GM13977 (cell line): ENCODE measurements at regions not wholly inside any gene's neighbourhood (a gene's known extent, or its start where the extent isn't known, plus 50 kb on each side); places are given as distances from the start of the nearest gene placed in this dataset.

Experiments used
- DNase-seq: peaks from one replicate; pipeline ENCODE4 v3.0.0; 2012; ENCODE audit warnings: low spot score
- CTCF ChIP-seq: IDR thresholded peaks from 2 replicates; pipeline ENCODE4 v1.5.1; 2012; ENCODE audit warnings: mild to moderate bottlenecking, control low read depth; ENCODE audit not compliant: insufficient read depth; ENCODE audit errors: extremely low read depth, missing control alignments
- in situ Hi-C: fragments of 300-500 bp; cut with MboI; formaldehyde crosslinking; loops from one replicate; pipeline ENCODE4 v1.12.0; 2022; ENCODE audit warnings: low sequenced_read_pairs, low pct_unique_long_range_greater_than_20kb, mixed read lengths, inconsistent platforms; ENCODE audit not compliant: unreplicated experiment

DNA sequence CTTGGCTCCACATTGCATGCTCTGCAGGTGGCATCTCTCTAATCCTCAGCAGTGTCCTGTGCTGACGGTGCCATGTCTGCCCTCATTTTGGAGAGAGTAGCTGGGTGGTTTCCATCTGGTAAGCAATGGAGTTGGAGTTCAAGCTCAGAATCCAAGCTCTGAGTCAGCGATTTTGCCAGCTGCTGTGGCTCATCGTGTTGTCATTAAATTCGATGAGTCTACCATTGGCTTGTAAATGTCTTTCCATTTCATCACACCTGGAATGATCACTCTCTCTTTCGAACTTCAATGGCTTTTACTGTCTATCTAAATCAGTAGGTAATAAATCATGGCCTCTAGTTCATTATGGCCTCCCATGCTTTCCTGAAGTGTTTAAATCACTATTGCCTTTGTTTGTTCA is 378.5 kb upstream of the TSHZ2 start:
- TF ChIP-seq CTCF, result no peak
- in situ Hi-C loops, result no loop called here
- no peak for DNase-seq

DNA sequence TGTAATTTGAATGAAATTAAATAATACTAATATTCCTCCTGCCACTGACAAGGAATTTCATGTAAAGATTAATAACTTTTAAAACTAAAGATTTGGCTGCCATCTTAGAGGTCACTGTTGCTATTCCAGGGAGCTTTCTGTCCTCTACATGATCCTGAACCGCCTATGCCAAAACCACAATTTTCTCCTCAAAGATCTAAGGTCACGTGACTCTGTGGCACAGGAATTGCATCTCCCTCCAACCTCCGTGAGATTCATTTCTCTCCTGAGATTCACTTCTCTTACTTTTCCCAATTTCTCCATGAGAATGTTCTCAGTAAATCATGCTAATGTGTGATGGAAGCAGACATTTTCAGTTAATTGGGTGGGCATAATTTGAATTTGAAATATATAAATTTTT is 379.6 kb upstream of the TSHZ2 start:
- TF ChIP-seq CTCF, result no peak
- in situ Hi-C loops, result no loop called here
- DNase-seq, result no peak

GRCh38 chr20:52590100-52590499 is 382.1 kb upstream of the TSHZ2 start:
- TF ChIP-seq CTCF, result no peak
- in situ Hi-C loops, result no loop called here

DNA sequence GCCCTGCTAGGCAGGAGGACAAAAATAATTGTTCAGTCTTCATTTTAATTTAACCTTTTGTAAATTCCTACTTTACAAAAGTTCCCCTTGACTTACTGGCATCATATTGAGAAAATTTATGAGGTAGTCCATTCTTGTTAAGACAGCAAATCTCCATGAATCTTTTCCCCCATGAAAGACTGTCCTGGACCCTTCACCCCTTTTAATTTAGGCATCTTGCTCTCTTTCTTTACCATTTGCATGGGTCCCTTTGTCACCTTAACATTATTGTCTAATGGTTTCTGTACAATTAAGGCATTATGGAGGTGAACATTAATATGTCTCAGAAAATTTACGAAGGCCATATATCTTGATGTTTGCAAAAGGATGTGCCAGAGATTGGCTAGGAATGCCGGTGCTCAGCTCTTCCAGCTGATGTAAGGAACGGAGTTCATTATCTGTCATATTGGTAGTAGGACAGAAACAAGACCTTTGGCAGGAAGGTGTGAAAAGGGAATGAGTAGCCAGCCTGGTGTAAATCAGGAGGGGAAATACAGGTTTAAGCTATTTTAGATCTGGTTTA is 382.8 kb upstream of the TSHZ2 start:
- no peak for TF ChIP-seq CTCF
- in situ Hi-C loops, result no loop called here
- no peak for DNase-seq

More at GRCh38 chr20:52590100-52590499, 382.1 kb upstream of the TSHZ2 start:
- no peak for DNase-seq

- in situ Hi-C loops, result no loop called here
- DNase-seq, result no peak
- TF ChIP-seq CTCF, result no peak
Measured at GRCh38 chr20:52586660-52587059, 385.5 kb upstream of the TSHZ2 start.

DNA sequence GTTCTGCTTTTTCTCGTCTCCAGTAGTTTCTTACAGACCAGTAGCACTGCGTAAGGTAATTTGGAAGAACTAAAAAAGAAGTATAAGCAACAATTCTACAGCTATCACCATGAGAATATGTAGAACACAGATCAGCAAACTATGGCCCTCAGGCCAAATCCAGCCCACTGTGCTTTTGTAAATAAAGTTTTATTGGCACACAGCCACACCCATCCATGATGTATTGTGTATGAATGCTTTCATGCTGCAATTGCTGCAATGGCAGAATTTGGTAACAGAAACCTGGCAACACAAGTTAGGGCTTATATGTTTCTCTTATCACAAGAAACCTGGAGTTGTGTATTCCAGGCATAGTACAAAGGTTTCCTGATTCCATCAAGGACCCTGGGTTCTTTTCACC is 386.8 kb upstream of the TSHZ2 start:
- TF ChIP-seq CTCF, result no peak
- in situ Hi-C loops, result no loop called here

GRCh38 chr20:52578559-52578958 is 387.0 kb upstream of the ZFP64 start:
- DNase-seq, result no peak
- in situ Hi-C loops, result no loop called here
- TF ChIP-seq CTCF, result no peak

More for the DNA sequence above, 386.8 kb upstream of the TSHZ2 start:
- no peak for DNase-seq
